GM12878 (cell line): ENCODE measurements at regions not wholly inside any gene's neighbourhood (a gene's known extent, or its start where the extent isn't known, plus 50 kb on each side); places are given as distances from the start of the nearest gene placed in this dataset.

Source experiments
- ATAC-seq: fragments of 200-7000 bp; cut with Tn5 transposase; 3 replicates; pipeline ENCODE4 v1.9.1; 2020; ENCODE audit warnings: mild to moderate bottlenecking, moderate library complexity
- BruUV-seq: library from RNA; stranded (reverse); fragments of 400-500 nt; replicated peaks from 2 replicates; lab custom pipeline; 2021; lab: Mats Ljungman, UMichigan
- CTCF ChIA-PET: fragments of 300-600 bp; sonication (Branson Sonifier 250); formaldehyde crosslinking; extraction: SDS; loops from one replicate; lab custom pipeline; 2021; ENCODE audit warnings: inconsistent platforms; lab: Yijun Ruan, JAX
- POLR2A ChIA-PET: fragments of 350-600 bp; formaldehyde crosslinking; extraction: SDS; loops from one replicate; lab custom pipeline; 2021; ENCODE audit warnings: inconsistent platforms; lab: Charles Lee
- RAD21 ChIA-PET: fragments of 300-600 bp; sonication (Branson Sonifier 250); formaldehyde crosslinking; loops from one replicate; lab custom pipeline; 2023; ENCODE audit warnings: antibody characterized with exemption; ENCODE audit not compliant: unreplicated experiment; lab: Charles Lee
- SMC1A ChIA-PET: fragments of 300-600 bp; sonication (Branson Sonifier 250); formaldehyde crosslinking; loops from one replicate; lab custom pipeline; 2023; ENCODE audit not compliant: unreplicated experiment, uncharacterized antibody; lab: Charles Lee
- DNase-seq: peaks from one replicate; pipeline ENCODE4 v3.0.0-alpha.2; 2011; ENCODE audit warnings: low read depth, low spot score
- FAIRE-seq: peaks from 3 replicates; lab custom pipeline; 2011; peaks lifted over from hg19 to GRCh38; lab: Jason Lieb, UNC
- H2AFZ ChIP-seq: 2 replicates; pipeline ENCODE4 v1.6.0; 2011; ENCODE audit warnings: low read depth, low read length, control low read depth; ENCODE audit not compliant: control insufficient read depth
- H3K27ac ChIP-seq: 2 replicates; pipeline ENCODE4 v1.5.1; 2011; ENCODE audit warnings: control low read depth; ENCODE audit not compliant: control insufficient read depth, insufficient read depth
- H3K27me3 ChIP-seq, 2 experiments: replicated peaks in 1 of 2; 2 replicates each; pipeline versions ENCODE4 v1.6.0 to v1.6.1; 2011; ENCODE audit warnings: low read length in 1 of 2; ENCODE audit not compliant: control insufficient read depth in 2 of 2, insufficient read depth in 2 of 2
- H3K36me3 ChIP-seq, 2 experiments: 2 replicates each; pipeline ENCODE4 v1.5.1; 2011; ENCODE audit warnings: low read length in 1 of 2; ENCODE audit not compliant: control insufficient read depth in 2 of 2, insufficient read depth in 2 of 2
- H3K4me1 ChIP-seq: 2 replicates; pipeline ENCODE4 v1.6.1; 2011; ENCODE audit warnings: mild to moderate bottlenecking, low read length, moderate library complexity, mixed read lengths; ENCODE audit not compliant: control insufficient read depth, insufficient read depth
- H3K4me2 ChIP-seq: 2 replicates; pipeline ENCODE4 v1.6.0; 2011; ENCODE audit warnings: control low read depth; ENCODE audit not compliant: control insufficient read depth, insufficient read depth
- H3K4me3 ChIP-seq: fragments of 200-600 bp; sonication (generic); 2 replicates; pipeline ENCODE4 v1.5.1; 2016
- H3K79me2 ChIP-seq: 2 replicates; pipeline ENCODE4 v1.6.0; 2011; ENCODE audit warnings: low read length; ENCODE audit not compliant: control insufficient read depth, insufficient read depth
- H3K9ac ChIP-seq: 2 replicates; pipeline ENCODE4 v1.8.0; 2011; ENCODE audit warnings: low read length, control low read depth, mixed read lengths; ENCODE audit not compliant: control insufficient read depth, insufficient read depth
- H3K9me3 ChIP-seq: replicated peaks from 3 replicates; pipeline ENCODE4 v1.5.1; 2011; ENCODE audit warnings: mild to moderate bottlenecking, low read length; ENCODE audit not compliant: control insufficient read depth, insufficient read depth
- H4K20me1 ChIP-seq: 2 replicates; pipeline ENCODE4 v1.6.0; 2011; ENCODE audit not compliant: control insufficient read depth, insufficient read depth
- IKZF1 ChIP-seq: fragments of 450-650 bp; conservative IDR thresholded peaks from 2 replicates; pipeline ENCODE4 v1.6.1; 2017; ENCODE audit warnings: antibody characterized with exemption, mild to moderate bottlenecking
- LARP7 ChIP-seq: fragments of 450-650 bp; IDR thresholded peaks from 2 replicates; pipeline ENCODE4 v1.6.1; 2017; ENCODE audit warnings: mild to moderate bottlenecking
- MAX ChIP-seq: IDR thresholded peaks from 2 replicates; pipeline ENCODE4 v1.6.1; 2012; ENCODE audit warnings: low read depth, low read length, improper control_type of control experiment
- RAD21 ChIP-seq: IDR thresholded peaks from 2 replicates; pipeline ENCODE4 v1.6.1; 2011; ENCODE audit warnings: mild to moderate bottlenecking, low read depth, low read length, moderate library complexity; ENCODE audit not compliant: insufficient read depth
- RELB ChIP-seq: fragments of 450-650 bp; IDR thresholded peaks from 2 replicates; pipeline ENCODE4 v1.6.1; 2017; ENCODE audit warnings: low read depth, mild to moderate bottlenecking, moderate library complexity
- RFX5 ChIP-seq: IDR thresholded peaks from 2 replicates; pipeline ENCODE4 v1.6.1; 2011; ENCODE audit warnings: low read depth, low read length, improper control_type of control experiment
- SREBF1 ChIP-seq: IDR thresholded peaks from 2 replicates; pipeline ENCODE4 v1.6.1; 2012; ENCODE audit warnings: mild to moderate bottlenecking, low read length
- WGBS: methylation state at CpG from one replicate; pipeline ENCODE4 v1.1.6; 2016; ENCODE audit warnings: low lambda C conversion rate; ENCODE audit not compliant: insufficient replicate concordance, insufficient coverage; ENCODE audit errors: missing lambda C conversion rate; 5-methylcytosine and 5-hydroxymethylcytosine counted together
- in situ Hi-C: fragments of 300-500 bp; cut with MboI; formaldehyde crosslinking; loops from 9 replicates; pipeline ENCODE4 v1.14.3; 2018; ENCODE audit warnings: mixed read lengths
- intact Hi-C: fragments of 100-400 bp; cut with micrococcal nuclease; formaldehyde crosslinking; loops from one replicate; pipeline ENCODE4 v1.14.2; 2022; ENCODE audit not compliant: unreplicated experiment
- TF ChIP-seq, protein P1 (sequence below): IDR thresholded peaks from 2 replicates; pipeline ENCODE4 v1.6.1; 2011; ENCODE audit warnings: low read depth, mild to moderate bottlenecking, low read length, moderate library complexity, borderline replicate concordance; ENCODE audit errors: extremely low read depth
- TF ChIP-seq, protein P2 (sequence below): fragments of 450-650 bp; IDR thresholded peaks from 2 replicates; pipeline ENCODE4 v1.6.1; 2017; ENCODE audit warnings: mild to moderate bottlenecking
- TF ChIP-seq, protein P3 (sequence below): fragments of 450-650 bp; formaldehyde crosslinking; IDR thresholded peaks from 2 replicates; pipeline ENCODE4 v1.4.0; 2020; ENCODE audit warnings: mild to moderate bottlenecking, moderate library complexity
- TF ChIP-seq, protein P4 (sequence below): fragments of 450-650 bp; IDR thresholded peaks from 2 replicates; pipeline ENCODE4 v1.6.1; 2016; ENCODE audit warnings: mild to moderate bottlenecking
- TF ChIP-seq, protein P5 (sequence below): fragments of 450-650 bp; IDR thresholded peaks from 2 replicates; pipeline ENCODE4 v1.6.1; 2018; ENCODE audit warnings: mild to moderate bottlenecking, low read depth, moderate library complexity; ENCODE audit not compliant: partially characterized antibody

DNA sequence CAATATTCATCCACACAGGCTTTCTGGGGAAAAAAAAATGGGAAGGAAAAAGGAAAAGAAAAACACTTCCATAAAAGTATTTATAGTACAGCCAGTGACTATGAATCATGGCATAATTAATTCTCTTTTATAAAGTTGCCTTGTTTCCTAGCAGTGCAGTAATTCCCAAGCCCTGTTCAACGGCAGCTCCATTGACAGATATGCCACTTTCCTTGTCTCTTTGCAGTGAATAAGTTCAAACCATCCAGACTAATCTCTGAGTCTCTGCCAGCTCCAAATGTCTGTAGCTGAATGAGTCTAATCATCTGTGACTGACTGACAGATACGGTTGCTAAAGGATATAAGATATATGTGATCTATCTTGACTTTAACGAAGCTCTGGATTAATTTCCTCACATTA, 52.9 kb upstream of the KCNJ16 start:
- H3K9ac ChIP-seq, result no peak overlapping the region
- CTCF ChIA-PET, result interaction anchor here (1.4 to 2.0 kb wide), 2 partner anchors 16 to 415 kb away, joined by 3 to 5 read pairs; no protein-coding TSS in a partner anchor
- no peak overlapping the region for H3K4me2 ChIP-seq
- FAIRE-seq (no peak), ATAC-seq (no peak), DNase-seq (no peak)
- no peaks in the 10 kb centered on the region for H3K27me3 ChIP-seq
- no peaks in the 10 kb centered on the region for H3K9me3 ChIP-seq
- POLR2A ChIA-PET, result no interaction called here
- SMC1A ChIA-PET, result interaction anchor here (1.2 kb wide), 1 partner anchor 10 kb away, joined by 3 read pairs; no protein-coding TSS in a partner anchor
- no peak overlapping the region for H3K4me3 ChIP-seq
- H3K36me3 ChIP-seq, result no peaks in the 10 kb centered on the region
- intact Hi-C loops (no loop called here), in situ Hi-C loops (no loop called here)
- WGBS, result 34% methylated on average over 3 of the region's 3 CpGs
- RAD21 ChIA-PET, result no interaction called here
- H4K20me1 ChIP-seq, result no peaks in the 10 kb centered on the region
- no peak overlapping the region for H3K27ac ChIP-seq
- no TSS peak for BruUV-seq
- H3K79me2 ChIP-seq, result no peaks in the 10 kb centered on the region
- no peak overlapping the region for H2AFZ ChIP-seq
- H3K4me1 ChIP-seq, result no peaks in the 10 kb centered on the region
- TF ChIP-seq MAX, result no peak
- TF ChIP-seq, protein P1, sequence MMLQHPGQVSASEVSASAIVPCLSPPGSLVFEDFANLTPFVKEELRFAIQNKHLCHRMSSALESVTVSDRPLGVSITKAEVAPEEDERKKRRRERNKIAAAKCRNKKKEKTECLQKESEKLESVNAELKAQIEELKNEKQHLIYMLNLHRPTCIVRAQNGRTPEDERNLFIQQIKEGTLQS, result no peak
- TF ChIP-seq, protein P2, sequence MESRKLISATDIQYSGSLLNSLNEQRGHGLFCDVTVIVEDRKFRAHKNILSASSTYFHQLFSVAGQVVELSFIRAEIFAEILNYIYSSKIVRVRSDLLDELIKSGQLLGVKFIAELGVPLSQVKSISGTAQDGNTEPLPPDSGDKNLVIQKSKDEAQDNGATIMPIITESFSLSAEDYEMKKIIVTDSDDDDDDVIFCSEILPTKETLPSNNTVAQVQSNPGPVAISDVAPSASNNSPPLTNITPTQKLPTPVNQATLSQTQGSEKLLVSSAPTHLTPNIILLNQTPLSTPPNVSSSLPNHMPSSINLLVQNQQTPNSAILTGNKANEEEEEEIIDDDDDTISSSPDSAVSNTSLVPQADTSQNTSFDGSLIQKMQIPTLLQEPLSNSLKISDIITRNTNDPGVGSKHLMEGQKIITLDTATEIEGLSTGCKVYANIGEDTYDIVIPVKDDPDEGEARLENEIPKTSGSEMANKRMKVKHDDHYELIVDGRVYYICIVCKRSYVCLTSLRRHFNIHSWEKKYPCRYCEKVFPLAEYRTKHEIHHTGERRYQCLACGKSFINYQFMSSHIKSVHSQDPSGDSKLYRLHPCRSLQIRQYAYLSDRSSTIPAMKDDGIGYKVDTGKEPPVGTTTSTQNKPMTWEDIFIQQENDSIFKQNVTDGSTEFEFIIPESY, result no peak
- no peak for TF ChIP-seq RFX5
- no peak for TF ChIP-seq RAD21
- TF ChIP-seq, protein P3, sequence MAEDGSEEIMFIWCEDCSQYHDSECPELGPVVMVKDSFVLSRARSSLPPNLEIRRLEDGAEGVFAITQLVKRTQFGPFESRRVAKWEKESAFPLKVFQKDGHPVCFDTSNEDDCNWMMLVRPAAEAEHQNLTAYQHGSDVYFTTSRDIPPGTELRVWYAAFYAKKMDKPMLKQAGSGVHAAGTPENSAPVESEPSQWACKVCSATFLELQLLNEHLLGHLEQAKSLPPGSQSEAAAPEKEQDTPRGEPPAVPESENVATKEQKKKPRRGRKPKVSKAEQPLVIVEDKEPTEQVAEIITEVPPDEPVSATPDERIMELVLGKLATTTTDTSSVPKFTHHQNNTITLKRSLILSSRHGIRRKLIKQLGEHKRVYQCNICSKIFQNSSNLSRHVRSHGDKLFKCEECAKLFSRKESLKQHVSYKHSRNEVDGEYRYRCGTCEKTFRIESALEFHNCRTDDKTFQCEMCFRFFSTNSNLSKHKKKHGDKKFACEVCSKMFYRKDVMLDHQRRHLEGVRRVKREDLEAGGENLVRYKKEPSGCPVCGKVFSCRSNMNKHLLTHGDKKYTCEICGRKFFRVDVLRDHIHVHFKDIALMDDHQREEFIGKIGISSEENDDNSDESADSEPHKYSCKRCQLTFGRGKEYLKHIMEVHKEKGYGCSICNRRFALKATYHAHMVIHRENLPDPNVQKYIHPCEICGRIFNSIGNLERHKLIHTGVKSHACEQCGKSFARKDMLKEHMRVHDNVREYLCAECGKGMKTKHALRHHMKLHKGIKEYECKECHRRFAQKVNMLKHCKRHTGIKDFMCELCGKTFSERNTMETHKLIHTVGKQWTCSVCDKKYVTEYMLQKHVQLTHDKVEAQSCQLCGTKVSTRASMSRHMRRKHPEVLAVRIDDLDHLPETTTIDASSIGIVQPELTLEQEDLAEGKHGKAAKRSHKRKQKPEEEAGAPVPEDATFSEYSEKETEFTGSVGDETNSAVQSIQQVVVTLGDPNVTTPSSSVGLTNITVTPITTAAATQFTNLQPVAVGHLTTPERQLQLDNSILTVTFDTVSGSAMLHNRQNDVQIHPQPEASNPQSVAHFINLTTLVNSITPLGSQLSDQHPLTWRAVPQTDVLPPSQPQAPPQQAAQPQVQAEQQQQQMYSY, result no peak
- TF ChIP-seq LARP7, result no peak
- TF ChIP-seq, protein P4, sequence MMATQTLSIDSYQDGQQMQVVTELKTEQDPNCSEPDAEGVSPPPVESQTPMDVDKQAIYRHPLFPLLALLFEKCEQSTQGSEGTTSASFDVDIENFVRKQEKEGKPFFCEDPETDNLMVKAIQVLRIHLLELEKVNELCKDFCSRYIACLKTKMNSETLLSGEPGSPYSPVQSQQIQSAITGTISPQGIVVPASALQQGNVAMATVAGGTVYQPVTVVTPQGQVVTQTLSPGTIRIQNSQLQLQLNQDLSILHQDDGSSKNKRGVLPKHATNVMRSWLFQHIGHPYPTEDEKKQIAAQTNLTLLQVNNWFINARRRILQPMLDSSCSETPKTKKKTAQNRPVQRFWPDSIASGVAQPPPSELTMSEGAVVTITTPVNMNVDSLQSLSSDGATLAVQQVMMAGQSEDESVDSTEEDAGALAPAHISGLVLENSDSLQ, result no peak
- TF ChIP-seq RELB, result no peak
- TF ChIP-seq, protein P5, sequence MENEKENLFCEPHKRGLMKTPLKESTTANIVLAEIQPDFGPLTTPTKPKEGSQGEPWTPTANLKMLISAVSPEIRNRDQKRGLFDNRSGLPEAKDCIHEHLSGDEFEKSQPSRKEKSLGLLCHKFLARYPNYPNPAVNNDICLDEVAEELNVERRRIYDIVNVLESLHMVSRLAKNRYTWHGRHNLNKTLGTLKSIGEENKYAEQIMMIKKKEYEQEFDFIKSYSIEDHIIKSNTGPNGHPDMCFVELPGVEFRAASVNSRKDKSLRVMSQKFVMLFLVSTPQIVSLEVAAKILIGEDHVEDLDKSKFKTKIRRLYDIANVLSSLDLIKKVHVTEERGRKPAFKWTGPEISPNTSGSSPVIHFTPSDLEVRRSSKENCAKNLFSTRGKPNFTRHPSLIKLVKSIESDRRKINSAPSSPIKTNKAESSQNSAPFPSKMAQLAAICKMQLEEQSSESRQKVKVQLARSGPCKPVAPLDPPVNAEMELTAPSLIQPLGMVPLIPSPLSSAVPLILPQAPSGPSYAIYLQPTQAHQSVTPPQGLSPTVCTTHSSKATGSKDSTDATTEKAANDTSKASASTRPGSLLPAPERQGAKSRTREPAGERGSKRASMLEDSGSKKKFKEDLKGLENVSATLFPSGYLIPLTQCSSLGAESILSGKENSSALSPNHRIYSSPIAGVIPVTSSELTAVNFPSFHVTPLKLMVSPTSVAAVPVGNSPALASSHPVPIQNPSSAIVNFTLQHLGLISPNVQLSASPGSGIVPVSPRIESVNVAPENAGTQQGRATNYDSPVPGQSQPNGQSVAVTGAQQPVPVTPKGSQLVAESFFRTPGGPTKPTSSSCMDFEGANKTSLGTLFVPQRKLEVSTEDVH, result no peak
- no peak for TF ChIP-seq IKZF1
- TF ChIP-seq SREBF1, result no peak
